WTC11 (cell line): ENCODE measurements at regions not wholly inside any gene's neighbourhood (a gene's known extent, or its start where the extent isn't known, plus 50 kb on each side); places are given as distances from the start of the nearest gene placed in this dataset.

ENCODE experiments used
- ATAC-seq: fragments of 200-7000 bp; cut with Tn5 transposase; 2 replicates; pipeline ENCODE4 v1.10.0; 2021; ENCODE audit warnings: mild to moderate bottlenecking, moderate library complexity
- CTCF ChIA-PET: fragments of 300-600 bp; sonication (Branson Sonifier 250); formaldehyde crosslinking; loops from one replicate; lab custom pipeline; 2021; ENCODE audit warnings: antibody characterized with exemption; lab: Charles Lee
- POLR2A ChIA-PET: fragments of 350-600 bp; sonication (Branson Sonifier 250); formaldehyde crosslinking; loops from one replicate; lab custom pipeline; 2021; ENCODE audit warnings: antibody characterized with exemption; lab: Charles Lee
- DNase-seq: peaks from one replicate; pipeline ENCODE4 v3.0.0; 2021; ENCODE audit warnings: low spot score
- H3K27ac Mint-ChIP-seq: 2 replicates; pipeline ENCODE4 v1.8.0; 2021; ENCODE audit warnings: mixed read lengths
- H3K27me3 Mint-ChIP-seq: 2 replicates; pipeline ENCODE4 v1.8.0; 2021; ENCODE audit warnings: low read depth, mild to moderate bottlenecking, moderate library complexity, mixed read lengths
- H3K36me3 Mint-ChIP-seq: 2 replicates; pipeline ENCODE4 v1.8.0; 2021; ENCODE audit warnings: mixed read lengths
- H3K4me1 Mint-ChIP-seq: 2 replicates; pipeline ENCODE4 v1.8.0; 2022; ENCODE audit warnings: mixed read lengths
- H3K4me3 Mint-ChIP-seq: 2 replicates; pipeline ENCODE4 v1.8.0; 2021; ENCODE audit warnings: mild to moderate bottlenecking, moderate library complexity, mixed read lengths
- H3K9me3 Mint-ChIP-seq: 2 replicates; pipeline ENCODE4 v1.8.0; 2021; ENCODE audit warnings: mixed read lengths
- ATF6 ChIP-seq: sonication (generic); formaldehyde crosslinking; IDR thresholded peaks from 2 replicates; pipeline ENCODE4 v1.8.1; 2023; ENCODE audit warnings: mild to moderate bottlenecking, missing genetic modification reagents
- CTCF ChIP-seq: fragments of 200-600 bp; IDR thresholded peaks from 2 replicates; pipeline ENCODE4 v1.8.0; 2022; ENCODE audit warnings: antibody characterized with exemption
- ETV6 ChIP-seq: sonication (generic); formaldehyde crosslinking; IDR thresholded peaks from 2 replicates; pipeline ENCODE4 v1.8.1; 2022; ENCODE audit warnings: mild to moderate bottlenecking, missing genetic modification reagents
- FOXK1 ChIP-seq: sonication (generic); formaldehyde crosslinking; IDR thresholded peaks from 2 replicates; pipeline ENCODE4 v1.8.0; 2022; ENCODE audit warnings: mild to moderate bottlenecking, moderate library complexity, missing genetic modification reagents
- FOXP4 ChIP-seq: sonication (generic); formaldehyde crosslinking; IDR thresholded peaks from 2 replicates; pipeline ENCODE4 v1.8.0; 2022; ENCODE audit warnings: mild to moderate bottlenecking, missing genetic modification reagents
- GABPB1 ChIP-seq: sonication (generic); formaldehyde crosslinking; IDR thresholded peaks from 2 replicates; pipeline ENCODE4 v1.8.1; 2023; ENCODE audit warnings: mild to moderate bottlenecking, missing genetic modification reagents
- GRHL2 ChIP-seq: fragments of 250-450 bp; sonication (Bioruptor Pico); IDR thresholded peaks from 2 replicates; pipeline ENCODE4 v1.8.0; 2022; ENCODE audit warnings: mild to moderate bottlenecking, moderate library complexity; ENCODE audit not compliant: insufficient replicate concordance, severe bottlenecking
- IRF1 ChIP-seq: sonication (generic); formaldehyde crosslinking; IDR thresholded peaks from 2 replicates; pipeline ENCODE4 v1.8.0; 2023; ENCODE audit warnings: missing genetic modification reagents
- JAZF1 ChIP-seq: fragments of 250-450 bp; sonication (Bioruptor Pico); IDR thresholded peaks from 2 replicates; pipeline ENCODE4 v1.9.0; 2021; ENCODE audit warnings: moderate library complexity, mild to moderate bottlenecking, inconsistent platforms
- MYBL2 ChIP-seq: sonication (generic); formaldehyde crosslinking; IDR thresholded peaks from 2 replicates; pipeline ENCODE4 v1.8.1; 2023; ENCODE audit warnings: mild to moderate bottlenecking, moderate library complexity, missing genetic modification reagents
- NFYB ChIP-seq: sonication (generic); formaldehyde crosslinking; conservative IDR thresholded peaks from 2 replicates; pipeline ENCODE4 v1.8.0; 2022; ENCODE audit warnings: low read depth, missing genetic modification reagents
- NR3C1 ChIP-seq: sonication (generic); formaldehyde crosslinking; conservative IDR thresholded peaks from 2 replicates; pipeline ENCODE4 v1.8.1; 2023; ENCODE audit warnings: low read depth, mild to moderate bottlenecking, missing genetic modification reagents
- OVOL2 ChIP-seq: fragments of 250-450 bp; sonication (Bioruptor Pico); IDR thresholded peaks from 2 replicates; pipeline ENCODE4 v1.9.0; 2021; ENCODE audit warnings: mild to moderate bottlenecking, borderline replicate concordance
- RORB ChIP-seq: fragments of 250-450 bp; sonication (Bioruptor Pico); IDR thresholded peaks from 2 replicates; pipeline ENCODE4 v1.9.0; 2021; ENCODE audit warnings: mild to moderate bottlenecking
- TEAD4 ChIP-seq: sonication (generic); formaldehyde crosslinking; IDR thresholded peaks from 2 replicates; pipeline ENCODE4 v1.8.0; 2022; ENCODE audit warnings: mild to moderate bottlenecking, missing genetic modification reagents
- TP53 ChIP-seq: sonication (generic); formaldehyde crosslinking; IDR thresholded peaks from 2 replicates; pipeline ENCODE4 v1.8.1; 2023; ENCODE audit warnings: mild to moderate bottlenecking, missing genetic modification reagents
- USF2 ChIP-seq: sonication (generic); formaldehyde crosslinking; IDR thresholded peaks from 2 replicates; pipeline ENCODE4 v1.8.1; 2023; ENCODE audit warnings: mild to moderate bottlenecking, missing genetic modification reagents, moderate library complexity
- ZNF138 ChIP-seq: sonication (generic); formaldehyde crosslinking; conservative IDR thresholded peaks from 2 replicates; pipeline ENCODE4 v1.8.1; 2022; ENCODE audit warnings: mild to moderate bottlenecking, moderate library complexity, missing genetic modification reagents
- ZNF232 ChIP-seq: sonication (generic); formaldehyde crosslinking; IDR thresholded peaks from 2 replicates; pipeline ENCODE4 v1.8.0; 2022; ENCODE audit warnings: mild to moderate bottlenecking, missing genetic modification reagents
- ZNF317 ChIP-seq: sonication (generic); formaldehyde crosslinking; IDR thresholded peaks from 2 replicates; pipeline ENCODE4 v1.8.1; 2023; ENCODE audit warnings: low read depth, mild to moderate bottlenecking, moderate library complexity, missing genetic modification reagents, borderline replicate concordance
- ZNF532 ChIP-seq: fragments of 250-450 bp; sonication (Bioruptor Pico); IDR thresholded peaks from 2 replicates; pipeline ENCODE4 v1.9.0; 2021; ENCODE audit warnings: mild to moderate bottlenecking, borderline replicate concordance

GRCh38 chr6:62707156-62707555 is 421.1 kb upstream of the KHDRBS2 start:
- no peaks in the 10 kb centered on the region for H3K27me3 Mint-ChIP-seq
- H3K9me3 Mint-ChIP-seq = peaks cover 63% of the 10 kb centered on the region
- CTCF ChIA-PET = interaction anchor here (1.1 kb wide), 1 partner anchor 187 kb away, joined by 3 read pairs; no protein-coding TSS in a partner anchor
- H3K4me1 Mint-ChIP-seq = no peaks in the 10 kb centered on the region
- no peak for DNase-seq
- POLR2A ChIA-PET = no interaction called here
- H3K36me3 Mint-ChIP-seq = peaks cover 16% of the 10 kb centered on the region
- ATAC-seq = peak; percentile 78
- TF ChIP-seq OVOL2 = no peak
- no peak for TF ChIP-seq FOXK1
- no peak for TF ChIP-seq ZNF138 (CRISPR knock-in tag)
- no peak for TF ChIP-seq TEAD4 (CRISPR knock-in tag)
- no peak for TF ChIP-seq FOXP4 (CRISPR knock-in tag)
- TF ChIP-seq NFYB = no peak
- TF ChIP-seq ETV6 (CRISPR knock-in tag) = no peak
- TF ChIP-seq NR3C1 (CRISPR knock-in tag) = no peak
- TF ChIP-seq USF2 (CRISPR knock-in tag) = no peak
- TF ChIP-seq GRHL2 (CRISPR knock-in tag) = no peak
- TF ChIP-seq, all 79 proteins: peak for 0
- H3K4me3 Mint-ChIP-seq = no peak overlapping the region
- no peak overlapping the region for H3K27ac Mint-ChIP-seq

- Mint-ChIP-seq H3K9me3 (peaks cover 58% of the 10 kb centered on the region), H3K36me3 (peaks cover 43% of the 10 kb centered on the region), H3K27ac (no peak overlapping the region), H3K4me1 (no peaks in the 10 kb centered on the region), H3K27me3 (no peaks in the 10 kb centered on the region), H3K4me3 (no peak overlapping the region)
- CTCF ChIA-PET = no interaction called here
- no peak for TF ChIP-seq CTCF
- TF ChIP-seq TP53 (CRISPR knock-in tag) = no peak
- TF ChIP-seq ATF6 (CRISPR knock-in tag) = no peak
- TF ChIP-seq TEAD4 (CRISPR knock-in tag) = no peak
- TF ChIP-seq IRF1 (CRISPR knock-in tag) = no peak
- no peak for TF ChIP-seq MYBL2 (CRISPR knock-in tag)
- no peak for TF ChIP-seq ZNF232 (CRISPR knock-in tag)
- no peak for TF ChIP-seq GABPB1 (CRISPR knock-in tag)
- no peak for TF ChIP-seq ZNF317
- TF ChIP-seq ZNF532 (CRISPR knock-in tag) = no peak
- no peak for TF ChIP-seq RORB (CRISPR knock-in tag)
- no peak for TF ChIP-seq JAZF1 (CRISPR knock-in tag)
- no peak for ATAC-seq
- POLR2A ChIA-PET = no interaction called here
- DNase-seq = no peak
These were observed 397.0 kb upstream of the KHDRBS2 start for GRCh38 chr6:62683063-62683462.
